GM12878 (cell line): ENCODE measurements at regions not wholly inside any gene's neighbourhood (a gene's known extent, or its start where the extent isn't known, plus 50 kb on each side); places are given as distances from the start of the nearest gene placed in this dataset.

Experiments used
- ATAC-seq: fragments of 200-7000 bp; cut with Tn5 transposase; 3 replicates; pipeline ENCODE4 v1.9.1; 2020; ENCODE audit warnings: mild to moderate bottlenecking, moderate library complexity
- BruUV-seq: library from RNA; stranded (reverse); fragments of 400-500 nt; replicated peaks from 2 replicates; lab custom pipeline; 2021; lab: Mats Ljungman, UMichigan
- CTCF ChIA-PET: fragments of 300-600 bp; sonication (Branson Sonifier 250); formaldehyde crosslinking; extraction: SDS; loops from one replicate; lab custom pipeline; 2021; ENCODE audit warnings: inconsistent platforms; lab: Yijun Ruan, JAX
- POLR2A ChIA-PET: fragments of 350-600 bp; formaldehyde crosslinking; extraction: SDS; loops from one replicate; lab custom pipeline; 2021; ENCODE audit warnings: inconsistent platforms; lab: Charles Lee
- RAD21 ChIA-PET: fragments of 300-600 bp; sonication (Branson Sonifier 250); formaldehyde crosslinking; loops from one replicate; lab custom pipeline; 2023; ENCODE audit warnings: antibody characterized with exemption; ENCODE audit not compliant: unreplicated experiment; lab: Charles Lee
- SMC1A ChIA-PET: fragments of 300-600 bp; sonication (Branson Sonifier 250); formaldehyde crosslinking; loops from one replicate; lab custom pipeline; 2023; ENCODE audit not compliant: unreplicated experiment, uncharacterized antibody; lab: Charles Lee
- DNase-seq: peaks from one replicate; pipeline ENCODE4 v3.0.0-alpha.2; 2011; ENCODE audit warnings: low read depth, low spot score
- FAIRE-seq: peaks from 3 replicates; lab custom pipeline; 2011; peaks lifted over from hg19 to GRCh38; lab: Jason Lieb, UNC
- H2AFZ ChIP-seq: 2 replicates; pipeline ENCODE4 v1.6.0; 2011; ENCODE audit warnings: low read depth, low read length, control low read depth; ENCODE audit not compliant: control insufficient read depth
- H3K27ac ChIP-seq: 2 replicates; pipeline ENCODE4 v1.5.1; 2011; ENCODE audit warnings: control low read depth; ENCODE audit not compliant: control insufficient read depth, insufficient read depth
- H3K27me3 ChIP-seq, 2 experiments: replicated peaks in 1 of 2; 2 replicates each; pipeline versions ENCODE4 v1.6.0 to v1.6.1; 2011; ENCODE audit warnings: low read length in 1 of 2; ENCODE audit not compliant: control insufficient read depth in 2 of 2, insufficient read depth in 2 of 2
- H3K36me3 ChIP-seq, 2 experiments: 2 replicates each; pipeline ENCODE4 v1.5.1; 2011; ENCODE audit warnings: low read length in 1 of 2; ENCODE audit not compliant: control insufficient read depth in 2 of 2, insufficient read depth in 2 of 2
- H3K4me1 ChIP-seq: 2 replicates; pipeline ENCODE4 v1.6.1; 2011; ENCODE audit warnings: mild to moderate bottlenecking, low read length, moderate library complexity, mixed read lengths; ENCODE audit not compliant: control insufficient read depth, insufficient read depth
- H3K4me2 ChIP-seq: 2 replicates; pipeline ENCODE4 v1.6.0; 2011; ENCODE audit warnings: control low read depth; ENCODE audit not compliant: control insufficient read depth, insufficient read depth
- H3K4me3 ChIP-seq: fragments of 200-600 bp; sonication (generic); 2 replicates; pipeline ENCODE4 v1.5.1; 2016
- H3K79me2 ChIP-seq: 2 replicates; pipeline ENCODE4 v1.6.0; 2011; ENCODE audit warnings: low read length; ENCODE audit not compliant: control insufficient read depth, insufficient read depth
- H3K9ac ChIP-seq: 2 replicates; pipeline ENCODE4 v1.8.0; 2011; ENCODE audit warnings: low read length, control low read depth, mixed read lengths; ENCODE audit not compliant: control insufficient read depth, insufficient read depth
- H3K9me3 ChIP-seq: replicated peaks from 3 replicates; pipeline ENCODE4 v1.5.1; 2011; ENCODE audit warnings: mild to moderate bottlenecking, low read length; ENCODE audit not compliant: control insufficient read depth, insufficient read depth
- H4K20me1 ChIP-seq: 2 replicates; pipeline ENCODE4 v1.6.0; 2011; ENCODE audit not compliant: control insufficient read depth, insufficient read depth
- EED ChIP-seq: sonication (generic); IDR thresholded peaks from 2 replicates; pipeline ENCODE4 v1.6.1; 2016; ENCODE audit warnings: antibody characterized with exemption, low read depth
- HDGF ChIP-seq: fragments of 450-650 bp; IDR thresholded peaks from 2 replicates; pipeline ENCODE4 v1.6.1; 2016; ENCODE audit warnings: antibody characterized with exemption
- MTA3 ChIP-seq: IDR thresholded peaks from 2 replicates; pipeline ENCODE4 v1.6.1; 2012; ENCODE audit warnings: low read length, inconsistent platforms, borderline replicate concordance
- MYC ChIP-seq: IDR thresholded peaks from 2 replicates; pipeline ENCODE4 v1.6.1; 2011; ENCODE audit warnings: mild to moderate bottlenecking, low read length, moderate library complexity, inconsistent platforms; ENCODE audit not compliant: insufficient read depth, insufficient replicate concordance, insufficient read length, severe bottlenecking
- POLR2AphosphoS5 ChIP-seq: IDR thresholded peaks from 2 replicates; pipeline ENCODE4 v1.6.1; 2011; ENCODE audit warnings: mild to moderate bottlenecking, low read length, inconsistent platforms
- RAD21 ChIP-seq: IDR thresholded peaks from 2 replicates; pipeline ENCODE4 v1.6.1; 2011; ENCODE audit warnings: mild to moderate bottlenecking, low read depth, low read length, moderate library complexity; ENCODE audit not compliant: insufficient read depth
- RAD51 ChIP-seq: fragments of 450-650 bp; IDR thresholded peaks from 2 replicates; pipeline ENCODE4 v1.6.1; 2016; ENCODE audit warnings: moderate library complexity, mild to moderate bottlenecking, inconsistent platforms
- RB1 ChIP-seq: fragments of 450-650 bp; formaldehyde crosslinking; IDR thresholded peaks from 2 replicates; pipeline ENCODE4 v1.6.1; 2017; ENCODE audit warnings: mild to moderate bottlenecking, borderline replicate concordance
- SKIL ChIP-seq: fragments of 450-650 bp; IDR thresholded peaks from 2 replicates; pipeline ENCODE4 v1.6.1; 2017; ENCODE audit warnings: mild to moderate bottlenecking, low read depth, inconsistent platforms; ENCODE audit not compliant: poor library complexity, severe bottlenecking
- SMAD1 ChIP-seq: fragments of 450-650 bp; IDR thresholded peaks from 2 replicates; pipeline ENCODE4 v1.6.1; 2018; ENCODE audit warnings: mild to moderate bottlenecking, low read depth; ENCODE audit not compliant: partially characterized antibody
- SMAD5 ChIP-seq: IDR thresholded peaks from 2 replicates; pipeline ENCODE4 v1.6.1; 2016; ENCODE audit warnings: antibody characterized with exemption, low read depth
- SMARCA5 ChIP-seq: fragments of 450-650 bp; IDR thresholded peaks from 2 replicates; pipeline ENCODE4 v1.6.1; 2017; ENCODE audit warnings: mild to moderate bottlenecking
- SPI1 ChIP-seq: IDR thresholded peaks from 2 replicates; pipeline ENCODE4 v1.6.1; 2011; ENCODE audit warnings: low read depth, mild to moderate bottlenecking, low read length, moderate library complexity, borderline replicate concordance; ENCODE audit not compliant: insufficient read depth
- ZBTB4 ChIP-seq: fragments of 450-650 bp; formaldehyde crosslinking; IDR thresholded peaks from 2 replicates; pipeline ENCODE4 v1.4.0; 2022; ENCODE audit warnings: mild to moderate bottlenecking, moderate library complexity
- ZNF687 ChIP-seq: fragments of 450-650 bp; IDR thresholded peaks from 2 replicates; pipeline ENCODE4 v1.6.1; 2017; ENCODE audit warnings: mild to moderate bottlenecking, moderate library complexity
- WGBS: methylation state at CpG from one replicate; pipeline ENCODE4 v1.1.6; 2016; ENCODE audit warnings: low lambda C conversion rate; ENCODE audit not compliant: insufficient replicate concordance, insufficient coverage; ENCODE audit errors: missing lambda C conversion rate; 5-methylcytosine and 5-hydroxymethylcytosine counted together
- in situ Hi-C: fragments of 300-500 bp; cut with MboI; formaldehyde crosslinking; loops from 9 replicates; pipeline ENCODE4 v1.14.3; 2018; ENCODE audit warnings: mixed read lengths
- intact Hi-C: fragments of 100-400 bp; cut with micrococcal nuclease; formaldehyde crosslinking; loops from one replicate; pipeline ENCODE4 v1.14.2; 2022; ENCODE audit not compliant: unreplicated experiment

GRCh38 chr3:78235841-78236240 lies 1195.9 kb downstream of the ROBO2 start (continued):
- TF ChIP-seq ZNF687: no peak

GRCh38 chr3:78238811-78239210 lies 1198.9 kb downstream of the ROBO2 start:
- Histone ChIP-seq H3K36me3 (no peaks in the 10 kb centered on the region), H3K9ac (no peak overlapping the region), H3K79me2 (no peaks in the 10 kb centered on the region), H3K4me3 (no peak overlapping the region), H3K27ac (no peak overlapping the region), H3K9me3 (no peaks in the 10 kb centered on the region), H4K20me1 (no peaks in the 10 kb centered on the region)
- ChIA-PET POLR2A (no interaction called here), CTCF (no interaction called here), RAD21 (no interaction called here)
- intact Hi-C loops: no loop called here
- TF ChIP-seq RAD21: no peak
- no peak for TF ChIP-seq SPI1
- TF ChIP-seq SMARCA5: no peak
- TF ChIP-seq RB1: no peak
- TF ChIP-seq SKIL: no peak
- no peak for TF ChIP-seq SMAD1
- TF ChIP-seq POLR2AphosphoS5: no peak
- no peak for TF ChIP-seq SMAD5
- TF ChIP-seq RAD51: no peak
- TF ChIP-seq MYC: no peak
- TF ChIP-seq EED: no peak
- no peak for TF ChIP-seq HDGF
- TF ChIP-seq MTA3: no peak
- TF ChIP-seq ZBTB4 (CRISPR knock-in tag): no peak
- TF ChIP-seq, all 136 proteins: peak for 0
- no TSS peak for BruUV-seq
- Histone ChIP-seq H3K4me1 (no peaks in the 10 kb centered on the region), H3K27me3 (no peaks in the 10 kb centered on the region), H3K4me2 (no peak overlapping the region), H2AFZ (no peak overlapping the region)
- no peak for DNase-seq
- ATAC-seq: no peak
- in situ Hi-C loops: no loop called here
- FAIRE-seq: no peak
- 9% methylated on average over 5 of the region's 5 CpGs for WGBS
- SMC1A ChIA-PET: no interaction called here
